ENCODE measurements at regions not wholly inside any gene's neighbourhood (a gene's known extent, or its start where the extent isn't known, plus 50 kb on each side); places are given as distances from the start of the nearest gene placed in this dataset.

DNA sequence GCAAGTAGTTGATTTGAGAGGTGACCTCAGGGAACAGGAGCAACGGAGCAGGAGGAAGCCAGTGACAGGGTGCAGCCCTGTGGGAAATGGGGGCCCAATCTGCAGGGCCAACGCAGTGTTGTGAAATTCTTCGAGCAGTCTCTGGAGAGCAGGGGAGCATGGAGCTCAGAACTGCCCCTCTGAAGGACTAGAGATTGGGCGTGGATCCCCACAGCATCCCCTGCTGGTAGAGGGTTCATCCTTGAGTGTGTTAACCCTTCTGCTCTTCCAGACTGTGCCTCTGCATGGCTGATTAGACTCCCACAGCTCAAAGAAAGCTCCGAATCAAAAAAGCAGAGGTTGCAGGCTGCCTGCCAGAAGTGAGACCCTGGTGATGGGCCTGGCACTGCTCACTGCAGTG lies 77.9 kb upstream of the UQCRFS1 start:
- TF ChIP-seq, protein P1, sequence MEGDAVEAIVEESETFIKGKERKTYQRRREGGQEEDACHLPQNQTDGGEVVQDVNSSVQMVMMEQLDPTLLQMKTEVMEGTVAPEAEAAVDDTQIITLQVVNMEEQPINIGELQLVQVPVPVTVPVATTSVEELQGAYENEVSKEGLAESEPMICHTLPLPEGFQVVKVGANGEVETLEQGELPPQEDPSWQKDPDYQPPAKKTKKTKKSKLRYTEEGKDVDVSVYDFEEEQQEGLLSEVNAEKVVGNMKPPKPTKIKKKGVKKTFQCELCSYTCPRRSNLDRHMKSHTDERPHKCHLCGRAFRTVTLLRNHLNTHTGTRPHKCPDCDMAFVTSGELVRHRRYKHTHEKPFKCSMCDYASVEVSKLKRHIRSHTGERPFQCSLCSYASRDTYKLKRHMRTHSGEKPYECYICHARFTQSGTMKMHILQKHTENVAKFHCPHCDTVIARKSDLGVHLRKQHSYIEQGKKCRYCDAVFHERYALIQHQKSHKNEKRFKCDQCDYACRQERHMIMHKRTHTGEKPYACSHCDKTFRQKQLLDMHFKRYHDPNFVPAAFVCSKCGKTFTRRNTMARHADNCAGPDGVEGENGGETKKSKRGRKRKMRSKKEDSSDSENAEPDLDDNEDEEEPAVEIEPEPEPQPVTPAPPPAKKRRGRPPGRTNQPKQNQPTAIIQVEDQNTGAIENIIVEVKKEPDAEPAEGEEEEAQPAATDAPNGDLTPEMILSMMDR (IDR thresholded peaks at IDR 0.05) = no peak
- TF ChIP-seq POLR2AphosphoS5 (IDR thresholded peaks at IDR 0.05; ENCODE audit: insufficient read depth in 1 of 2, low read depth in 1 of 2) (no peak), POLR2A (IDR thresholded peaks at IDR 0.05) (no peak)
